HepG2 (cell line): ENCODE measurements at regions not wholly inside any gene's neighbourhood (a gene's known extent, or its start where the extent isn't known, plus 50 kb on each side); places are given as distances from the start of the nearest gene placed in this dataset.

ENCODE experiments used
- ATAC-seq: fragments of 200-7000 bp; cut with Tn5 transposase; 3 replicates; pipeline ENCODE4 v1.9.1; 2020; ENCODE audit warnings: mild to moderate bottlenecking, moderate library complexity
- BruUV-seq: library from RNA; stranded (reverse); fragments of 400-500 nt; replicated peaks from 2 replicates; lab custom pipeline; 2021; lab: Mats Ljungman, UMichigan
- CTCF ChIA-PET: fragments of 300-600 bp; formaldehyde crosslinking; extraction: SDS; loops from one replicate; lab custom pipeline; 2021; ENCODE audit warnings: low total read pairs, inconsistent platforms, low intra/inter-chr PET ratio; lab: Yijun Ruan, JAX
- POLR2A ChIA-PET: fragments of 350-600 bp; sonication (Branson Sonifier 250); formaldehyde crosslinking; loops from one replicate; lab custom pipeline; 2020; ENCODE audit warnings: antibody characterized with exemption, inconsistent platforms; lab: Yijun Ruan, JAX
- DNase-seq: peaks from one replicate; pipeline ENCODE4 v3.0.0-alpha.2; 2015; ENCODE audit warnings: low spot score
- FAIRE-seq: peaks from 3 replicates; lab custom pipeline; 2011; peaks lifted over from hg19 to GRCh38; lab: Jason Lieb, UNC
- H2AFZ ChIP-seq: one replicate; pipeline ENCODE4 v1.6.1; 2011; ENCODE audit warnings: low read length, inconsistent platforms
- H3K27ac ChIP-seq: fragments of 300-600 bp; 3 replicates; pipeline ENCODE4 v1.8.0; 2011; ENCODE audit warnings: mixed run types, mild to moderate bottlenecking, mixed read lengths, low read length, inconsistent platforms; ENCODE audit not compliant: insufficient read depth; ENCODE audit errors: extremely low read length
- H3K27me3 ChIP-seq, 2 experiments: fragments of 200-600 bp in 1 of 2; 2 replicates in 1 of 2; 3 replicates in 1 of 2; pipeline versions ENCODE4 v1.6.0 to v1.8.0; 2011; ENCODE audit warnings: low read length in 2 of 2, mild to moderate bottlenecking in 2 of 2, moderate library complexity in 2 of 2, inconsistent platforms in 1 of 2; ENCODE audit not compliant: insufficient read depth in 2 of 2, control insufficient read depth in 1 of 2
- H3K36me3 ChIP-seq, 2 experiments: fragments of 200-600 bp in 1 of 2; replicated peaks in 1 of 2; 2 replicates in 1 of 2; 3 replicates in 1 of 2; pipeline versions ENCODE4 v1.5.1 to v1.8.0; 2011; ENCODE audit warnings: low read length in 2 of 2, inconsistent platforms in 1 of 2; ENCODE audit not compliant: insufficient read depth in 2 of 2, control insufficient read depth in 1 of 2
- H3K4me1 ChIP-seq: 2 replicates; pipeline ENCODE4 v1.5.1; 2012; ENCODE audit warnings: low read length, inconsistent platforms; ENCODE audit not compliant: insufficient read depth
- H3K4me2 ChIP-seq: 2 replicates; pipeline ENCODE4 v1.6.0; 2011; ENCODE audit warnings: low read depth, low read length, inconsistent platforms
- H3K4me3 ChIP-seq, 3 experiments: fragments of 200-600 bp in 1 of 3; sonication (generic), shearing (Covaris generic) in 1 of 3; replicated peaks in 1 of 3; 2 replicates each; pipeline ENCODE4 v1.5.1; 2011 to 2016; ENCODE audit warnings: low read length in 3 of 3, inconsistent platforms in 2 of 3, low read depth in 2 of 3, mild to moderate bottlenecking in 2 of 3, control low read depth in 1 of 3, mixed read lengths in 1 of 3; ENCODE audit not compliant: insufficient read depth in 1 of 3
- H3K79me2 ChIP-seq: one replicate; pipeline ENCODE4 v1.6.1; 2011; ENCODE audit warnings: low read length, inconsistent platforms; ENCODE audit not compliant: insufficient read depth
- H3K9ac ChIP-seq: 2 replicates; pipeline ENCODE4 v1.6.0; 2011; ENCODE audit warnings: mild to moderate bottlenecking, low read depth, low read length, inconsistent platforms; ENCODE audit not compliant: insufficient read depth
- H3K9me3 ChIP-seq: 2 replicates; pipeline ENCODE4 v1.5.1; 2012; ENCODE audit warnings: mild to moderate bottlenecking, low read length
- H4K20me1 ChIP-seq: 2 replicates; pipeline ENCODE4 v1.6.0; 2011; ENCODE audit warnings: inconsistent platforms, mild to moderate bottlenecking, low read length, moderate library complexity; ENCODE audit not compliant: insufficient read depth
- ATF7 ChIP-seq, 2 experiments: fragments of 450-650 bp in 1 of 2; sonication (generic) in 1 of 2; formaldehyde crosslinking in 1 of 2; IDR thresholded peaks; 2 replicates each; pipeline versions ENCODE4 v1.4.0 to v1.6.1; 2016 to 2020; ENCODE audit warnings: antibody characterized with exemption in 1 of 2, mild to moderate bottlenecking in 1 of 2, missing genetic modification reagents in 1 of 2
- BCL6 ChIP-seq: IDR thresholded peaks from 2 replicates; pipeline ENCODE4 v1.6.1; 2016; ENCODE audit warnings: missing genetic modification reagents, missing compliant biosample characterization
- EZH2 ChIP-seq: conservative IDR thresholded peaks from 2 replicates; pipeline ENCODE4 v1.6.1; 2012; ENCODE audit warnings: mild to moderate bottlenecking, low read depth, low read length, moderate library complexity
- FOXK2 ChIP-seq: fragments of 450-650 bp; IDR thresholded peaks from 2 replicates; pipeline ENCODE4 v1.6.1; 2016
- FOXP1 ChIP-seq, 2 experiments: fragments of 450-650 bp in 1 of 2; IDR thresholded peaks; 2 replicates each; pipeline ENCODE4 v1.6.1; 2017 to 2018; ENCODE audit warnings: antibody characterized with exemption in 1 of 2
- KLF11 ChIP-seq: IDR thresholded peaks from 2 replicates; pipeline ENCODE4 v1.6.1; 2016; ENCODE audit warnings: missing compliant biosample characterization
- MEF2D ChIP-seq: sonication (generic); formaldehyde crosslinking; IDR thresholded peaks from 2 replicates; pipeline ENCODE4 v1.5.1; 2020; ENCODE audit warnings: mild to moderate bottlenecking, missing genetic modification reagents
- NBN ChIP-seq: fragments of 450-650 bp; conservative IDR thresholded peaks from 2 replicates; pipeline ENCODE4 v1.6.1; 2017
- NFE2 ChIP-seq: sonication (generic); formaldehyde crosslinking; IDR thresholded peaks from 2 replicates; pipeline ENCODE4 v1.4.0; 2020; ENCODE audit warnings: missing genetic modification reagents
- PHF21A ChIP-seq: sonication (generic); formaldehyde crosslinking; IDR thresholded peaks from 2 replicates; pipeline ENCODE4 v1.5.0; 2020; ENCODE audit warnings: mild to moderate bottlenecking, missing genetic modification reagents
- SALL1 ChIP-seq: sonication (generic); formaldehyde crosslinking; IDR thresholded peaks from 2 replicates; pipeline ENCODE4 v1.8.0; 2022; ENCODE audit warnings: mild to moderate bottlenecking, missing genetic modification reagents
- SP1 ChIP-seq, 2 experiments: fragments of 450-650 bp in 1 of 2; sonication (generic) in 1 of 2; formaldehyde crosslinking in 1 of 2; IDR thresholded peaks; 2 replicates each; pipeline versions ENCODE4 v1.4.0 to v1.6.1; 2016 to 2020; ENCODE audit warnings: missing genetic modification reagents in 1 of 2
- SYNCRIP ChIP-seq: fragments of 200-400 bp; formaldehyde crosslinking; IDR thresholded peaks from 2 replicates; pipeline ENCODE4 v1.6.1; 2018; ENCODE audit warnings: mild to moderate bottlenecking, low read depth, low read length; ENCODE audit not compliant: insufficient read depth
- TOPORS ChIP-seq: sonication (generic); formaldehyde crosslinking; IDR thresholded peaks from 2 replicates; pipeline ENCODE4 v1.8.0; 2023; ENCODE audit warnings: mild to moderate bottlenecking, missing genetic modification reagents
- TSC22D2 ChIP-seq: sonication (generic); formaldehyde crosslinking; IDR thresholded peaks from 2 replicates; pipeline ENCODE4 v1.5.1; 2020; ENCODE audit warnings: missing genetic modification reagents, mild to moderate bottlenecking, borderline replicate concordance
- ZNF225 ChIP-seq: sonication (generic); formaldehyde crosslinking; IDR thresholded peaks from 2 replicates; pipeline ENCODE4 v1.4.0; 2020; ENCODE audit warnings: mild to moderate bottlenecking, missing genetic modification reagents
- ZNF274 ChIP-seq: sonication (generic); formaldehyde crosslinking; IDR thresholded peaks from 2 replicates; pipeline ENCODE4 v1.5.1; 2020; ENCODE audit warnings: mild to moderate bottlenecking, missing genetic modification reagents
- ZNF549 ChIP-seq: sonication (generic); formaldehyde crosslinking; IDR thresholded peaks from 2 replicates; pipeline ENCODE4 v1.5.0; 2020; ENCODE audit warnings: missing genetic modification reagents
- ZNF570 ChIP-seq: sonication (generic); formaldehyde crosslinking; IDR thresholded peaks from 2 replicates; pipeline ENCODE4 v1.4.0; 2020; ENCODE audit warnings: mild to moderate bottlenecking, missing genetic modification reagents, borderline replicate concordance
- ZNF841 ChIP-seq: sonication (generic); formaldehyde crosslinking; IDR thresholded peaks from 2 replicates; pipeline ENCODE4 v1.8.1; 2023; ENCODE audit warnings: missing genetic modification reagents, borderline replicate concordance
- ZNF883 ChIP-seq: sonication (generic); formaldehyde crosslinking; IDR thresholded peaks from 2 replicates; pipeline ENCODE4 v1.5.1; 2020; ENCODE audit warnings: mild to moderate bottlenecking, missing genetic modification reagents; ENCODE audit errors: not compliant biosample characterization
- WGBS: methylation state at CpG from one replicate; pipeline ENCODE4 v1.1.6; 2017; ENCODE audit warnings: low lambda C conversion rate; 5-methylcytosine and 5-hydroxymethylcytosine counted together
- in situ Hi-C: cut with HindIII; loops from 2 replicates; pipeline ENCODE4 v1.10.0; 2017; ENCODE audit warnings: low pct_unique_long_range_greater_than_20kb; ENCODE audit not compliant: extremely low pct_ligation_motif_present
- intact Hi-C: fragments of 100-400 bp; cut with micrococcal nuclease; formaldehyde crosslinking; loops from one replicate; pipeline ENCODE4 v1.10.0; 2022; ENCODE audit not compliant: unreplicated experiment
- TF ChIP-seq, protein P1 (sequence below): fragments of 450-650 bp; IDR thresholded peaks from 2 replicates; pipeline ENCODE4 v1.6.1; 2016
- TF ChIP-seq, protein P2 (sequence below): IDR thresholded peaks from 2 replicates; pipeline ENCODE4 v1.6.1; 2012; ENCODE audit warnings: low read depth, low read length, improper control_type of control experiment
- TF ChIP-seq, protein P3 (sequence below): IDR thresholded peaks from 2 replicates; pipeline ENCODE4 v1.6.1; 2016

DNA sequence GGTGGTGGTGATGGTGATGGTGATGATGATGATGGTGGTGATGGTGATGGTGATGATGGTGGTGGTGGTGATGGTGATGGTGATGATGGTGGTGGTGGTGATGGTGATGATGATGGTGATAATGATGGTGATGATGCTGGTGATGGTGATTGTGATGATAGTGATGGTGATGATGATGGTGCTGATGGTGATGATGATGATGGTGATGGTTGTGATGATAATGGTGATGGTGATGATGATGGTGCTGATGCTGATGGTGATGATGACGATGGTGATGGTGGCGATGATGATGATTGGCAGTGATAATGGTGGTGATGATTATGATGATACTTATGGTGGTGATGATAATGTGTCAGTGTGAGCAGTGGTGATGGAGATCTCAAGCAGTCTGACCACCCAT, 90.8 kb upstream of the FOXF1 start:
- in situ Hi-C loops (no loop called here), intact Hi-C loops (no loop called here)
- CTCF ChIA-PET, result no interaction called here
- Histone ChIP-seq H3K36me3 (no peaks in the 10 kb centered on the region), H3K4me3 (no peak overlapping the region), H3K9ac (no peak overlapping the region), H3K4me1 (no peaks in the 10 kb centered on the region), H4K20me1 (no peaks in the 10 kb centered on the region), H3K27ac (no peak overlapping the region), H3K4me2 (no peak overlapping the region), H3K9me3 (peaks cover 5% of the 10 kb centered on the region; the same call in 1 of the 2 replicates), H2AFZ (no peak overlapping the region), H3K79me2 (no peaks in the 10 kb centered on the region), H3K27me3 (peaks cover 0 to 29% of the 10 kb centered on the region in 2 experiments; a peak in 4 of 5 replicates)
- DNase-seq, result no peak
- POLR2A ChIA-PET, result no interaction called here
- BruUV-seq, result no TSS peak
- ATAC-seq, result no peak
- FAIRE-seq, result no peak
- 3% methylated on average over 2 of the region's 2 CpGs for WGBS
- peak; percentile 39; the same call in 1 of the 2 replicates for TF ChIP-seq FOXK2
- TF ChIP-seq ZNF274 (CRISPR knock-in tag), result no peak
- peak; percentile 29; the same call in 1 of the 2 replicates for TF ChIP-seq FOXP1 (IDR thresholded peaks at IDR 0.05)
- no peak for TF ChIP-seq FOXP1 (CRISPR knock-in tag; IDR thresholded peaks at IDR 0.05)
- no peak for TF ChIP-seq PHF21A (CRISPR knock-in tag)
- TF ChIP-seq SYNCRIP, result no peak
- TF ChIP-seq, protein P1, sequence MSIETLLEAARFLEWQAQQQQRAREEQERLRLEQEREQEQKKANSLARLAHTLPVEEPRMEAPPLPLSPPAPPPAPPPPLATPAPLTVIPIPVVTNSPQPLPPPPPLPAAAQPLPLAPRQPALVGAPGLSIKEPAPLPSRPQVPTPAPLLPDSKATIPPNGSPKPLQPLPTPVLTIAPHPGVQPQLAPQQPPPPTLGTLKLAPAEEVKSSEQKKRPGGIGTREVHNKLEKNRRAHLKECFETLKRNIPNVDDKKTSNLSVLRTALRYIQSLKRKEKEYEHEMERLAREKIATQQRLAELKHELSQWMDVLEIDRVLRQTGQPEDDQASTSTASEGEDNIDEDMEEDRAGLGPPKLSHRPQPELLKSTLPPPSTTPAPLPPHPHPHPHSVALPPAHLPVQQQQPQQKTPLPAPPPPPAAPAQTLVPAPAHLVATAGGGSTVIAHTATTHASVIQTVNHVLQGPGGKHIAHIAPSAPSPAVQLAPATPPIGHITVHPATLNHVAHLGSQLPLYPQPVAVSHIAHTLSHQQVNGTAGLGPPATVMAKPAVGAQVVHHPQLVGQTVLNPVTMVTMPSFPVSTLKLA, result no peak
- TF ChIP-seq TSC22D2 (CRISPR knock-in tag), result no peak
- no peak for TF ChIP-seq MEF2D (CRISPR knock-in tag)
- no peak for TF ChIP-seq ZNF549 (CRISPR knock-in tag)
- no peak for TF ChIP-seq TOPORS (CRISPR knock-in tag)
- TF ChIP-seq SP1 (IDR thresholded peaks at IDR 0.05), result 0 out of 2 replicates have a peak, but pooled peaks have one; percentile 22
- TF ChIP-seq SP1 (CRISPR knock-in tag; IDR thresholded peaks at IDR 0.05), result no peak
- no peak for TF ChIP-seq KLF11 (CRISPR knock-in tag)
- no peak for TF ChIP-seq ZNF225 (CRISPR knock-in tag)
- 0 out of 2 replicates have a peak, but pooled peaks have one; percentile 67 for TF ChIP-seq NBN
- TF ChIP-seq EZH2, result no peak
- TF ChIP-seq SALL1 (CRISPR knock-in tag), result no peak
- TF ChIP-seq ZNF841 (CRISPR knock-in tag), result no peak
- 0 out of 2 replicates have a peak, but pooled peaks have one; percentile 6 for TF ChIP-seq ATF7 (IDR thresholded peaks at IDR 0.05)
- no peak for TF ChIP-seq ATF7 (CRISPR knock-in tag; IDR thresholded peaks at IDR 0.05)
- TF ChIP-seq, protein P2, sequence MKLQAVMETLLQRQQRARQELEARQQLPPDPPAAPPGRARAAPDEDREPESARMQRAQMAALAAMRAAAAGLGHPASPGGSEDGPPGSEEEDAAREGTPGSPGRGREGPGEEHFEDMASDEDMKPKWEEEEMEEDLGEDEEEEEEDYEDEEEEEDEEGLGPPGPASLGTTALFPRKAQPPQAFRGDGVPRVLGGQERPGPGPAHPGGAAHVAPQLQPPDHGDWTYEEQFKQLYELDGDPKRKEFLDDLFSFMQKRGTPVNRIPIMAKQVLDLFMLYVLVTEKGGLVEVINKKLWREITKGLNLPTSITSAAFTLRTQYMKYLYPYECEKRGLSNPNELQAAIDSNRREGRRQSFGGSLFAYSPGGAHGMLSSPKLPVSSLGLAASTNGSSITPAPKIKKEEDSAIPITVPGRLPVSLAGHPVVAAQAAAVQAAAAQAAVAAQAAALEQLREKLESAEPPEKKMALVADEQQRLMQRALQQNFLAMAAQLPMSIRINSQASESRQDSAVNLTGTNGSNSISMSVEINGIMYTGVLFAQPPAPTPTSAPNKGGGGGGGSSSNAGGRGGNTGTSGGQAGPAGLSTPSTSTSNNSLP, result no peak
- no peak for TF ChIP-seq ZNF883 (CRISPR knock-in tag)
- TF ChIP-seq, protein P3, sequence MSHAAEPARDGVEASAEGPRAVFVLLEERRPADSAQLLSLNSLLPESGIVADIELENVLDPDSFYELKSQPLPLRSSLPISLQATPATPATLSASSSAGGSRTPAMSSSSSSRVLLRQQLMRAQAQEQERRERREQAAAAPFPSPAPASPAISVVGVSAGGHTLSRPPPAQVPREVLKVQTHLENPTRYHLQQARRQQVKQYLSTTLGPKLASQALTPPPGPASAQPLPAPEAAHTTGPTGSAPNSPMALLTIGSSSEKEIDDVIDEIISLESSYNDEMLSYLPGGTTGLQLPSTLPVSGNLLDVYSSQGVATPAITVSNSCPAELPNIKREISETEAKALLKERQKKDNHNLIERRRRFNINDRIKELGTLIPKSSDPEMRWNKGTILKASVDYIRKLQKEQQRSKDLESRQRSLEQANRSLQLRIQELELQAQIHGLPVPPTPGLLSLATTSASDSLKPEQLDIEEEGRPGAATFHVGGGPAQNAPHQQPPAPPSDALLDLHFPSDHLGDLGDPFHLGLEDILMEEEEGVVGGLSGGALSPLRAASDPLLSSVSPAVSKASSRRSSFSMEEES (CRISPR knock-in tag), result no peak
- TF ChIP-seq BCL6 (CRISPR knock-in tag), result no peak
- no peak for TF ChIP-seq NFE2 (CRISPR knock-in tag)
- TF ChIP-seq ZNF570 (CRISPR knock-in tag), result no peak
